ENCODE measurements at regions not wholly inside any gene's neighbourhood (a gene's known extent, or its start where the extent isn't known, plus 50 kb on each side); places are given as distances from the start of the nearest gene placed in this dataset.

DNA sequence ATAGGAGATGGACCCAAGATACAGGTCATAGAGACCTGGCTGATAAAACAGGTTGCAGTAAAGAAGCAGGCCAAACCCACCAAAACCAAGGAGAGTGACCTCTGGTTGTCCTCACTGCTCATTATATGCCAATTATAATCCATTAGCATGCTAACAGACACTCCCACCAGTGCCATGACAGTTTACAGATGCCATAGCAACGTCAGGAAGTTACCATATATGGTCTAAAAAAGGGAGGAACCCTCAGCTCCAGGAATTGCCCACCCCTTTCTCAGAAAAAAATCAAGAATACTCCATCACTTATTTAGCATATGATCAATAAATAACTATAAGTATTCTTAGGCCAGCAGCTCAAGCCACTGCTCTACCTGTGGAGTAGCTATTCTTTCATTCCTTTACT is 574.7 kb upstream of the ID2 start:
- DNase-seq = no peak
- CTCF ChIA-PET = no interaction called here
- no TSS peak for BruUV-seq (replicated peaks)
- H3K36me3 Mint-ChIP-seq (ENCODE audit: insufficient read depth, unreplicated experiment) = no peaks in the 10 kb centered on the region
- H3K9me3 ChIP-seq = no peaks in the 10 kb centered on the region
- POLR2A ChIA-PET = interaction anchor here (0.9 kb wide), 1 partner anchor 575 kb away, joined by 4 read pairs; the partner anchor contains the start of gene ID2
- no peaks in the 10 kb centered on the region for H3K27me3 Mint-ChIP-seq (ENCODE audit: insufficient read depth, unreplicated experiment)
- H3K4me3 ChIP-seq (ENCODE audit: low read depth, low read length) = no peak overlapping the region
- H3K27me3 ChIP-seq (replicated peaks; ENCODE audit: control insufficient read depth, insufficient read depth, low read length) = no peaks in the 10 kb centered on the region
- H3K4me1 ChIP-seq = peaks cover 20% of the 10 kb centered on the region
- peaks cover 19% of the 10 kb centered on the region for H3K4me1 Mint-ChIP-seq (ENCODE audit: low read depth, unreplicated experiment)
- no peak for TF ChIP-seq CTCF (IDR thresholded peaks at IDR 0.05; ENCODE audit: insufficient read depth in 1 of 2, low read depth in 1 of 2, low read length in 1 of 2, severe bottlenecking in 1 of 2, unreplicated experiment in 1 of 2)
- no peak overlapping the region for H3K27ac Mint-ChIP-seq (ENCODE audit: unreplicated experiment)
- intact Hi-C loops (cut with micrococcal nuclease; ENCODE audit: unreplicated experiment) = no loop called here
- no peaks in the 10 kb centered on the region for H3K36me3 ChIP-seq (ENCODE audit: control insufficient read depth, insufficient read depth, low read length)
- no peaks in the 10 kb centered on the region for H3K9me3 Mint-ChIP-seq (ENCODE audit: unreplicated experiment)
- H3K4me3 Mint-ChIP-seq (ENCODE audit: unreplicated experiment) = no peak overlapping the region

DNA sequence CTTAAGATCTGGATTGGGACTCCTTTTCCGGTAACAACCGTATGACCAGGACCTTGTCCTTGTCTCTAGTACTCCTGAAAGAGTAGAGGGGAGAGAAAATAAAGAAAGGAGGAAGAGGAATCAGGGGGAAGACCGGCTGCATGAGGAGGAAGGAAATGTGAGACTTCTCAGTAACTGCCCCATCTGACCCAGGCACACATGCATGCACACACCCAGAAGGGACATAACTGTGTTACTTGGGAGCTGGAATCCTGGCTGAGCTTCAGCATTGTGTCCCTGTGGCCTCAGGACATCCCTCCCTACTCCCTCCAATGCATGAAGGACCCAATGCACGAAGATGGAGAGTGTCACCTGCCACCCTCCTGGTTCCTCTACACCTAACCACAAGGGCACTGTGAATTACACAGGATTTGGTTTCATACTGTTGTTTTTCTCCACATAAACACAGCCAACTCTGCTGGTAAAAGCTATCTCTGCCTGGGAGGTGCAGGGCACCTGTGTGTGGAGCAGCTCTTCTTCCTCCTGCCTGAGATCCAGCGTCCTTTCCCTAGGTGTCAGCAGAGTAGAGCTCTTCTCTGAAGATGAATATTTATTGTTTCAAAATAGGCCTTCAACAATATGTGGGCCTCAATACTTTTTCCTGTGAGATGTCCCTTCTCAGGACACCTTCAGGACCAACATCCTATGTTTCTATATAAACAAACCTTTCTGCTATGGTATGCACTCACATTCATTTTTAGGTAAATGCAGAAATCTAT is 574.1 kb upstream of the ID2 start:
- no peak for DNase-seq
- BruUV-seq (replicated peaks) = no TSS peak
- Histone ChIP-seq H3K9me3 (no peaks in the 10 kb centered on the region), H3K27me3 (replicated peaks; ENCODE audit: control insufficient read depth, insufficient read depth, low read length) (no peaks in the 10 kb centered on the region), H3K4me3 (ENCODE audit: low read depth, low read length) (no peak overlapping the region), H3K36me3 (ENCODE audit: control insufficient read depth, insufficient read depth, low read length) (no peaks in the 10 kb centered on the region), H3K4me1 (peaks cover 16% of the 10 kb centered on the region)
- POLR2A ChIA-PET = interaction anchor here (0.9 kb wide), 1 partner anchor 574 kb away, joined by 4 read pairs; the partner anchor contains the start of gene ID2
- H3K9me3 Mint-ChIP-seq (ENCODE audit: unreplicated experiment) = no peaks in the 10 kb centered on the region
- H3K4me3 Mint-ChIP-seq (ENCODE audit: unreplicated experiment) = no peak overlapping the region
- intact Hi-C loops (cut with micrococcal nuclease; ENCODE audit: unreplicated experiment) = no loop called here
- H3K36me3 Mint-ChIP-seq (ENCODE audit: insufficient read depth, unreplicated experiment) = no peaks in the 10 kb centered on the region
- no peaks in the 10 kb centered on the region for H3K27me3 Mint-ChIP-seq (ENCODE audit: insufficient read depth, unreplicated experiment)
- peaks cover 14% of the 10 kb centered on the region for H3K4me1 Mint-ChIP-seq (ENCODE audit: low read depth, unreplicated experiment)
- TF ChIP-seq CTCF (IDR thresholded peaks at IDR 0.05; ENCODE audit: insufficient read depth in 1 of 2, low read depth in 1 of 2, low read length in 1 of 2, severe bottlenecking in 1 of 2, unreplicated experiment in 1 of 2) = no peak
- CTCF ChIA-PET = no interaction called here
- no peak overlapping the region for H3K27ac Mint-ChIP-seq (ENCODE audit: unreplicated experiment)

DNA sequence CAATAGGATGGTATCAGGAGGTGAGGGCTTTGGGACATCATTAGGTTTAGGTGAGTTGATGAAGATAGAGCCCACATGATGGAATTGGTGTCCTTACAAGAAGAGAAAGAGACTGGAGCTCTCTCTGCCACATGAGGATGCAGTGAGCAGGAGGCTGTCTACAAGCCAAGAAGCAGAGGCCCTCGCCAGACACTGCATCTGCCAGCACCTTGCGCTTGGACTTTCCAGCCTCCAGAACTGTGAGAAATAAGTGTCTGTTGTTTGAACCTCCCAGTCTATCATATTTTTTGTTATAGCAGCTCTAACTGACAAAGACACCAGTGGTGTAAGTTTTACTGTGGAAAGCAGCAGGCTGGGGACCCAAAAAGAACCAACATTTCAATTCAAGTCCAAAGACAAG is 571.1 kb upstream of the ID2 start:
- Histone ChIP-seq H3K9me3 (no peaks in the 10 kb centered on the region), H3K36me3 (ENCODE audit: control insufficient read depth, insufficient read depth, low read length) (no peaks in the 10 kb centered on the region), H3K4me3 (ENCODE audit: low read depth, low read length) (no peak overlapping the region), H3K4me1 (no peaks in the 10 kb centered on the region), H3K27me3 (replicated peaks; ENCODE audit: control insufficient read depth, insufficient read depth, low read length) (no peaks in the 10 kb centered on the region)
- POLR2A ChIA-PET = no interaction called here
- Mint-ChIP-seq H3K9me3 (ENCODE audit: unreplicated experiment) (no peaks in the 10 kb centered on the region), H3K36me3 (ENCODE audit: insufficient read depth, unreplicated experiment) (no peaks in the 10 kb centered on the region), H3K27me3 (ENCODE audit: insufficient read depth, unreplicated experiment) (no peaks in the 10 kb centered on the region), H3K4me3 (ENCODE audit: unreplicated experiment) (no peak overlapping the region), H3K4me1 (ENCODE audit: low read depth, unreplicated experiment) (peaks cover 1% of the 10 kb centered on the region), H3K27ac (ENCODE audit: unreplicated experiment) (no peak overlapping the region)
- CTCF ChIA-PET = no interaction called here
- no TSS peak for BruUV-seq (replicated peaks)
- no peak for DNase-seq
- intact Hi-C loops (cut with micrococcal nuclease; ENCODE audit: unreplicated experiment) = no loop called here
- TF ChIP-seq CTCF (IDR thresholded peaks at IDR 0.05; ENCODE audit: insufficient read depth in 1 of 2, low read depth in 1 of 2, low read length in 1 of 2, severe bottlenecking in 1 of 2, unreplicated experiment in 1 of 2) = no peak

All from Caco-2 (cell line).